Mucosa of descending colon (tissue), 3 donors: ENCODE measurements at regions not wholly inside any gene's neighbourhood (a gene's known extent, or its start where the extent isn't known, plus 50 kb on each side); places are given as distances from the start of the nearest gene placed in this dataset.

Experiments
- ATAC-seq: fragments of 200-7000 bp; cut with Tn5 transposase; one replicate; pipeline ENCODE4 v1.9.1; 2020; ENCODE audit warnings: mild to moderate bottlenecking, moderate library complexity
- DNase-seq, 3 donors: peaks; one replicate each; pipeline ENCODE4 v3.0.0-alpha.2; 2020
- H3K36me3 ChIP-seq: fragments of 200-600 bp; one replicate; pipeline ENCODE4 v1.8.0; 2021; ENCODE audit warnings: low read depth, mild to moderate bottlenecking
- H3K4me1 ChIP-seq: fragments of 200-600 bp; one replicate; pipeline ENCODE4 v1.8.0; 2021; ENCODE audit warnings: low read depth, mild to moderate bottlenecking
- H3K4me3 ChIP-seq: fragments of 200-600 bp; one replicate; pipeline ENCODE4 v1.8.0; 2021; ENCODE audit warnings: mild to moderate bottlenecking
- H3K9me3 ChIP-seq: fragments of 200-600 bp; one replicate; pipeline ENCODE4 v1.8.0; 2021; ENCODE audit warnings: mild to moderate bottlenecking
- CTCF ChIP-seq: fragments of 200-600 bp; IDR thresholded peaks from one replicate; pipeline ENCODE4 v1.8.0; 2022; ENCODE audit warnings: antibody characterized with exemption, mild to moderate bottlenecking
- intact Hi-C, 2 donors: fragments of 100-400 bp; cut with DNase I in 1 of 2; cut with micrococcal nuclease in 1 of 2; formaldehyde crosslinking; loops; one replicate each; pipeline versions ENCODE4 v1.11.0 to v1.11.1; 2022; cut with DNase I, micrococcal nuclease
- donor health status: DM: no; HTN: no; CAD: no; lungs with moderate emphysema.
- donor health status: DM: no; HTN: no; CAD: no.
- donor health status: DM: no; HTN: yes; CAD: no.

GRCh38 chr4:67130411-67130810 is 414.9 kb downstream of the CENPC start:
- no peak for DNase-seq
- intact Hi-C loops: no loop called here
- no peaks in the 10 kb centered on the region for H3K36me3 ChIP-seq
- H3K4me3 ChIP-seq: no peak overlapping the region
- H3K4me1 ChIP-seq: no peaks in the 10 kb centered on the region
- no peak for ATAC-seq
- TF ChIP-seq CTCF: no peak
- no peaks in the 10 kb centered on the region for H3K9me3 ChIP-seq

- no peak overlapping the region for H3K4me3 ChIP-seq
- H3K4me1 ChIP-seq: no peaks in the 10 kb centered on the region
- no peak for TF ChIP-seq CTCF
- DNase-seq (no peak), ATAC-seq (no peak)
- H3K36me3 ChIP-seq: no peaks in the 10 kb centered on the region
- H3K9me3 ChIP-seq: no peaks in the 10 kb centered on the region
- intact Hi-C loops: no loop called here
Measured at GRCh38 chr4:67126570-67126969, 418.7 kb downstream of the CENPC start.

- H3K4me3 ChIP-seq: no peak overlapping the region
- DNase-seq (no peak), ATAC-seq (no peak)
- no peaks in the 10 kb centered on the region for H3K36me3 ChIP-seq
- TF ChIP-seq CTCF: no peak
- no peaks in the 10 kb centered on the region for H3K4me1 ChIP-seq
- H3K9me3 ChIP-seq: no peaks in the 10 kb centered on the region
- intact Hi-C loops: no loop called here
Measured at GRCh38 chr4:67125636-67126514, 419.4 kb downstream of the CENPC start.

DNA sequence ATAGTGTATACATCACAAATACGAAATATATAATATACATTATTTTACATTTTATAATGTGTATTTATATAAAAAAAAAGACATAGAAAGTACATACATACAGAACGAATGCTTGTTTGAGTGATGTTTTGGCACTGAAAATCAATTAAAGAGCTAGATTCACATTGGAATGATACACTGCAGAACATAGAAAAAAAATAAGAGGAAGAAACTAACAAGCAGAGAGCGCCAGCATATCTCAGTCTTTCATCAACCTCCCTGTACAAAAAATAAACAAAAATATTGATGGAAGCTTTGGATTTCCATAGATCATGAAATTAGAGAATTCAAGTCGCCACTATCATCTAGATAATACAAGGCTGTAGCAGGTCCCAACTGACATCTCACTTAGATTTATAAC is 420.6 kb downstream of the CENPC start:
- intact Hi-C loops: no loop called here
- Histone ChIP-seq H3K4me1 (no peaks in the 10 kb centered on the region), H3K4me3 (no peak overlapping the region), H3K36me3 (no peaks in the 10 kb centered on the region), H3K9me3 (no peaks in the 10 kb centered on the region)
- no peak for DNase-seq
- no peak for TF ChIP-seq CTCF
- no peak for ATAC-seq

DNA sequence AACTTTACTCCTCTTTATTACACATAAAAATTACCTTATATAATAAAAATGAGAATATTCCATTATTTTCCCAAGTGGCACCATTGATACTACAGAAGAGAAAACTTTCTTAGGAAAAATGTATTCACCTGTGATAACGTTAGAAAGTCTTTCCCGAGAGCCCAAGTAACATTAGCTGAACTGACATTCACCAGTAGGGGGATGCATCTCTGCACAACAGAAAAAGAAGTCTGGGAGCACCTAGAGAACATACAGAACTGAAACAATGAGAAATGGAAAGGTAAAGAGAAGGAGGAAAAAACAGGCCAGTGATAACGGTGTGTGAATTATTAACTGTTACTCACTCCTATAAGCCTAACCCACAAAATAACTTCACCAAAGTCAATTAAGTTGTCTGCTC is 423.3 kb downstream of the CENPC start:
- H3K4me3 ChIP-seq: no peak overlapping the region
- H3K9me3 ChIP-seq: no peaks in the 10 kb centered on the region
- no peaks in the 10 kb centered on the region for H3K36me3 ChIP-seq
- intact Hi-C loops: no loop called here
- no peak for TF ChIP-seq CTCF
- ATAC-seq (no peak), DNase-seq (no peak)
- no peaks in the 10 kb centered on the region for H3K4me1 ChIP-seq

GRCh38 chr4:67120369-67120768 is 424.9 kb downstream of the CENPC start:
- Histone ChIP-seq H3K4me1 (no peaks in the 10 kb centered on the region), H3K36me3 (no peaks in the 10 kb centered on the region), H3K9me3 (no peaks in the 10 kb centered on the region), H3K4me3 (no peak overlapping the region)
- ATAC-seq: no peak
- intact Hi-C loops: no loop called here
- no peak for TF ChIP-seq CTCF
- DNase-seq: no peak
